Osteocyte (in vitro differentiated cells): ENCODE measurements at regions not wholly inside any gene's neighbourhood (a gene's known extent, or its start where the extent isn't known, plus 50 kb on each side); places are given as distances from the start of the nearest gene placed in this dataset.

ENCODE experiments used
- DNase-seq: peaks from one replicate; pipeline ENCODE4 v3.0.0; 2021; ENCODE audit warnings: mixed read lengths; ENCODE audit not compliant: unreplicated experiment; ENCODE audit errors: extremely low spot score
- H3K27ac Mint-ChIP-seq: one replicate; pipeline ENCODE4 v1.8.0; 2021; ENCODE audit warnings: mild to moderate bottlenecking, mixed read lengths; ENCODE audit not compliant: unreplicated experiment
- H3K27me3 Mint-ChIP-seq: one replicate; pipeline ENCODE4 v1.8.0; 2021; ENCODE audit warnings: mixed read lengths; ENCODE audit not compliant: unreplicated experiment
- H3K36me3 Mint-ChIP-seq: one replicate; pipeline ENCODE4 v1.8.0; 2021; ENCODE audit warnings: mixed read lengths; ENCODE audit not compliant: unreplicated experiment
- H3K4me1 Mint-ChIP-seq: one replicate; pipeline ENCODE4 v1.8.0; 2021; ENCODE audit warnings: mixed read lengths; ENCODE audit not compliant: unreplicated experiment
- H3K4me3 Mint-ChIP-seq: one replicate; pipeline ENCODE4 v1.8.0; 2021; ENCODE audit warnings: mild to moderate bottlenecking, moderate library complexity, mixed read lengths; ENCODE audit not compliant: unreplicated experiment
- H3K9me3 Mint-ChIP-seq: one replicate; pipeline ENCODE4 v1.8.0; 2021; ENCODE audit warnings: mixed read lengths; ENCODE audit not compliant: unreplicated experiment
- CTCF ChIP-seq: fragments of 200-600 bp; sonication (generic); IDR thresholded peaks from 2 replicates; pipeline ENCODE4 v1.5.0; 2021; ENCODE audit warnings: antibody characterized with exemption, mild to moderate bottlenecking, moderate library complexity

GRCh38 chr12:130254461-130255276, 83.0 kb upstream of the PIWIL1 start:
- Mint-ChIP-seq H3K4me3 (no peak overlapping the region), H3K27me3 (no peaks in the 10 kb centered on the region), H3K4me1 (no peaks in the 10 kb centered on the region), H3K27ac (no peak overlapping the region), H3K9me3 (peaks cover 7% of the 10 kb centered on the region), H3K36me3 (no peaks in the 10 kb centered on the region)
- DNase-seq = no peak
- no peak for TF ChIP-seq CTCF

GRCh38 chr12:130258863-130259262, 78.8 kb upstream of the PIWIL1 start:
- Mint-ChIP-seq H3K9me3 (peaks cover 11% of the 10 kb centered on the region), H3K4me1 (no peaks in the 10 kb centered on the region), H3K27me3 (no peaks in the 10 kb centered on the region), H3K36me3 (no peaks in the 10 kb centered on the region), H3K4me3 (no peak overlapping the region), H3K27ac (no peak overlapping the region)
- no peak for DNase-seq
- no peak for TF ChIP-seq CTCF

- Mint-ChIP-seq H3K27ac (no peak overlapping the region), H3K36me3 (no peaks in the 10 kb centered on the region), H3K9me3 (peaks cover 20% of the 10 kb centered on the region), H3K4me3 (no peak overlapping the region), H3K27me3 (no peaks in the 10 kb centered on the region), H3K4me1 (no peaks in the 10 kb centered on the region)
- TF ChIP-seq CTCF = no peak
- DNase-seq = no peak
These were observed 74.7 kb upstream of the PIWIL1 start for GRCh38 chr12:130263025-130263424.

- Mint-ChIP-seq H3K4me3 (no peak overlapping the region), H3K27me3 (no peaks in the 10 kb centered on the region), H3K9me3 (peaks cover 19% of the 10 kb centered on the region), H3K36me3 (no peaks in the 10 kb centered on the region), H3K4me1 (no peaks in the 10 kb centered on the region), H3K27ac (no peak overlapping the region)
- no peak for DNase-seq
- no peak for TF ChIP-seq CTCF
These were observed 73.7 kb upstream of the PIWIL1 start for GRCh38 chr12:130263996-130264395.

DNA sequence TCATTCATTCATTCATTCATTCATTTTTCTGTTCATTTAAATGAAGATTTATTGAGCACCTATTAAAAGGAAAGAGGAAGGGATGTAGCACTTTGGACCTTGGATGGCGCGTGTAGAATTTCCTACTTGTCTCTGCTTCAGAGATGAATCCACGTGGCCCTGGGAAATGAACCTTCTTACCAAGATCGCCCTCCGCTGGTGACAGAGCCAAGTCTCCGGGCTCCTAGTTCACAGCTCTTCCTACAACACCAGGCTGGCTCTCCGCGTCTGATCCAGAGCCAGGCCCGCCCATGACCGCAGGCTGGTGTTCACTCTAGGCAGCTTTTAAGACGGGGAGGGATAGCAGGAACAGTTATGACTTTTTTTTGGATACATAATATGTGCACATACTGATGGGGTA, 70.9 kb upstream of the PIWIL1 start:
- DNase-seq = no peak
- H3K27me3 Mint-ChIP-seq = no peaks in the 10 kb centered on the region
- peaks cover 8% of the 10 kb centered on the region for H3K9me3 Mint-ChIP-seq
- H3K4me3 Mint-ChIP-seq = no peak overlapping the region
- H3K4me1 Mint-ChIP-seq = no peaks in the 10 kb centered on the region
- no peaks in the 10 kb centered on the region for H3K36me3 Mint-ChIP-seq
- no peak for TF ChIP-seq CTCF
- H3K27ac Mint-ChIP-seq = no peak overlapping the region
